ENCODE measurements at regions not wholly inside any gene's neighbourhood (a gene's known extent, or its start where the extent isn't known, plus 50 kb on each side); places are given as distances from the start of the nearest gene placed in this dataset.

DNA sequence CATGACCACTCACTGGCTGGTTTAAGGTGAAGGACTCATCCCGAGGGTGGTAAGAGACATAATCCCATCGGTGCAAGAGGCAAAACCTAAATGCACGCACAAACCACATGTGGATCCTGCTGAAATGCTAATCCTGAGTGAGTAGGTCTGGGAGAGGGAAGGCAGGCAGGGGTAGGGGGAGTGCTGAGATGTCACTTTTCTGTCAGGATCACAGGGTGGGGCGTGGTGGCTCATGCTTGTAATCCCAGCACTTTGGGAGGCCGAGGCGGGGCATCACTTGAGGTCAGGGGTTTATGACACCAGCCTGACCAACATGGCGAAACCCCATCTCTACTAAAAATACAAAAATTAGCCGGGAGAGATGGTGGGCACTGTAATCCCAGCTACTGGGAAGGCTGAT is 97.7 kb upstream of the SRSF6 start:
- TF ChIP-seq, protein P1, sequence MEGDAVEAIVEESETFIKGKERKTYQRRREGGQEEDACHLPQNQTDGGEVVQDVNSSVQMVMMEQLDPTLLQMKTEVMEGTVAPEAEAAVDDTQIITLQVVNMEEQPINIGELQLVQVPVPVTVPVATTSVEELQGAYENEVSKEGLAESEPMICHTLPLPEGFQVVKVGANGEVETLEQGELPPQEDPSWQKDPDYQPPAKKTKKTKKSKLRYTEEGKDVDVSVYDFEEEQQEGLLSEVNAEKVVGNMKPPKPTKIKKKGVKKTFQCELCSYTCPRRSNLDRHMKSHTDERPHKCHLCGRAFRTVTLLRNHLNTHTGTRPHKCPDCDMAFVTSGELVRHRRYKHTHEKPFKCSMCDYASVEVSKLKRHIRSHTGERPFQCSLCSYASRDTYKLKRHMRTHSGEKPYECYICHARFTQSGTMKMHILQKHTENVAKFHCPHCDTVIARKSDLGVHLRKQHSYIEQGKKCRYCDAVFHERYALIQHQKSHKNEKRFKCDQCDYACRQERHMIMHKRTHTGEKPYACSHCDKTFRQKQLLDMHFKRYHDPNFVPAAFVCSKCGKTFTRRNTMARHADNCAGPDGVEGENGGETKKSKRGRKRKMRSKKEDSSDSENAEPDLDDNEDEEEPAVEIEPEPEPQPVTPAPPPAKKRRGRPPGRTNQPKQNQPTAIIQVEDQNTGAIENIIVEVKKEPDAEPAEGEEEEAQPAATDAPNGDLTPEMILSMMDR (conservative IDR thresholded peaks at IDR 0.05; ENCODE audit: low read depth, low read length), result no peak
- TF ChIP-seq EZH2phosphoT487 (IDR thresholded peaks at IDR 0.05; ENCODE audit: borderline replicate concordance, low read length), result no peak
